ENCODE measurements at regions not wholly inside any gene's neighbourhood (a gene's known extent, or its start where the extent isn't known, plus 50 kb on each side); places are given as distances from the start of the nearest gene placed in this dataset.

GRCh38 chr9:29588361-29588760 lies 2015.1 kb upstream of the C9orf72 start:
- no peak for TF ChIP-seq POLR2AphosphoS5 (IDR thresholded peaks at IDR 0.05)
- no peak for TF ChIP-seq POLR2A (IDR thresholded peaks at IDR 0.05)
- TF ChIP-seq, protein P1, sequence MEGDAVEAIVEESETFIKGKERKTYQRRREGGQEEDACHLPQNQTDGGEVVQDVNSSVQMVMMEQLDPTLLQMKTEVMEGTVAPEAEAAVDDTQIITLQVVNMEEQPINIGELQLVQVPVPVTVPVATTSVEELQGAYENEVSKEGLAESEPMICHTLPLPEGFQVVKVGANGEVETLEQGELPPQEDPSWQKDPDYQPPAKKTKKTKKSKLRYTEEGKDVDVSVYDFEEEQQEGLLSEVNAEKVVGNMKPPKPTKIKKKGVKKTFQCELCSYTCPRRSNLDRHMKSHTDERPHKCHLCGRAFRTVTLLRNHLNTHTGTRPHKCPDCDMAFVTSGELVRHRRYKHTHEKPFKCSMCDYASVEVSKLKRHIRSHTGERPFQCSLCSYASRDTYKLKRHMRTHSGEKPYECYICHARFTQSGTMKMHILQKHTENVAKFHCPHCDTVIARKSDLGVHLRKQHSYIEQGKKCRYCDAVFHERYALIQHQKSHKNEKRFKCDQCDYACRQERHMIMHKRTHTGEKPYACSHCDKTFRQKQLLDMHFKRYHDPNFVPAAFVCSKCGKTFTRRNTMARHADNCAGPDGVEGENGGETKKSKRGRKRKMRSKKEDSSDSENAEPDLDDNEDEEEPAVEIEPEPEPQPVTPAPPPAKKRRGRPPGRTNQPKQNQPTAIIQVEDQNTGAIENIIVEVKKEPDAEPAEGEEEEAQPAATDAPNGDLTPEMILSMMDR (IDR thresholded peaks at IDR 0.05), result no peak
- intact Hi-C loops (cut with DNase I), result no loop called here
- Histone ChIP-seq H3K27me3 (replicated peaks; ENCODE audit: insufficient read depth) (no peaks in the 10 kb centered on the region), H3K4me1 (replicated peaks) (no peaks in the 10 kb centered on the region), H3K27ac (no peak overlapping the region), H3K9me3 (no peaks in the 10 kb centered on the region), H3K36me3 (no peaks in the 10 kb centered on the region), H3K4me3 (no peak overlapping the region)
- DNase-seq (ENCODE audit: low spot score), result no peak
- 74% methylated on average over 2 of the region's 2 CpGs for WGBS

DNA sequence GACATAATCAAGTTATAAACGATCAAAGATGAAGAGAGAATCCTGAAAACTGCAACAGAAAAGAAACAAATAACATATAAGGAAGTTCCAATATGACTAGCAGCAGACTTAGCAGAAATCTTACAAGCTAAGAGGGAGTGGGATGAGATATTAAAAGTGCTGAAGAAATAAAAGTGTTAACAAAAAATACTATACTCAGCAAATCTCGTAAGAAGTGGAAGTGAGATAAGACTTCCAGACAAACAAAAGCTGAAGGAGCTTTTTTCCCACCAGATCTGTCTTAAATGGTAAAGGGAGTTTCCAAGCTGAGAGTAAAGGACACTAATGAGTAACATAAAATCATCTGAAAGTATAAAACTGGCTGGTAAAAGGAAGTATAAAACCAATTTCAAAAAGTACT lies 2036.0 kb upstream of the C9orf72 start:
- Histone ChIP-seq H3K27me3 (replicated peaks; ENCODE audit: insufficient read depth) (no peaks in the 10 kb centered on the region), H3K36me3 (no peaks in the 10 kb centered on the region), H3K9me3 (no peaks in the 10 kb centered on the region), H3K4me1 (replicated peaks) (no peaks in the 10 kb centered on the region), H3K4me3 (no peak overlapping the region), H3K27ac (no peak overlapping the region)
- TF ChIP-seq, protein P1 (IDR thresholded peaks at IDR 0.05), result no peak
- TF ChIP-seq POLR2A (IDR thresholded peaks at IDR 0.05) (no peak), POLR2AphosphoS5 (IDR thresholded peaks at IDR 0.05) (no peak)
- 56% methylated on average over 2 of the region's 2 CpGs for WGBS
- intact Hi-C loops (cut with DNase I), result no loop called here
- DNase-seq (ENCODE audit: low spot score), result no peak

GRCh38 chr9:29613773-29614172 lies 2040.5 kb upstream of the C9orf72 start:
- intact Hi-C loops (cut with DNase I), result no loop called here
- TF ChIP-seq POLR2AphosphoS5 (IDR thresholded peaks at IDR 0.05) (no peak), POLR2A (IDR thresholded peaks at IDR 0.05) (no peak)
- TF ChIP-seq, protein P1 (IDR thresholded peaks at IDR 0.05), result no peak
- no peaks in the 10 kb centered on the region for H3K4me1 ChIP-seq (replicated peaks)
- H3K36me3 ChIP-seq, result no peaks in the 10 kb centered on the region
- no peaks in the 10 kb centered on the region for H3K9me3 ChIP-seq
- no peak overlapping the region for H3K27ac ChIP-seq
- no peak overlapping the region for H3K4me3 ChIP-seq
- no peaks in the 10 kb centered on the region for H3K27me3 ChIP-seq (replicated peaks; ENCODE audit: insufficient read depth)
- DNase-seq (ENCODE audit: low spot score), result no peak
- 71% methylated on average over 1 of the region's 1 CpG for WGBS

GRCh38 chr9:29616844-29617243 lies 2043.6 kb upstream of the C9orf72 start:
- 49% methylated on average over 2 of the region's 2 CpGs for WGBS
- DNase-seq (ENCODE audit: low spot score), result no peak
- no peaks in the 10 kb centered on the region for H3K9me3 ChIP-seq
- no peaks in the 10 kb centered on the region for H3K4me1 ChIP-seq (replicated peaks)
- no peak for TF ChIP-seq POLR2AphosphoS5 (IDR thresholded peaks at IDR 0.05)
- no peak for TF ChIP-seq POLR2A (IDR thresholded peaks at IDR 0.05)
- TF ChIP-seq, protein P1 (IDR thresholded peaks at IDR 0.05), result no peak
- H3K27ac ChIP-seq, result no peak overlapping the region
- intact Hi-C loops (cut with DNase I), result no loop called here
- no peaks in the 10 kb centered on the region for H3K36me3 ChIP-seq
- H3K27me3 ChIP-seq (replicated peaks; ENCODE audit: insufficient read depth), result no peaks in the 10 kb centered on the region
- no peak overlapping the region for H3K4me3 ChIP-seq

DNA sequence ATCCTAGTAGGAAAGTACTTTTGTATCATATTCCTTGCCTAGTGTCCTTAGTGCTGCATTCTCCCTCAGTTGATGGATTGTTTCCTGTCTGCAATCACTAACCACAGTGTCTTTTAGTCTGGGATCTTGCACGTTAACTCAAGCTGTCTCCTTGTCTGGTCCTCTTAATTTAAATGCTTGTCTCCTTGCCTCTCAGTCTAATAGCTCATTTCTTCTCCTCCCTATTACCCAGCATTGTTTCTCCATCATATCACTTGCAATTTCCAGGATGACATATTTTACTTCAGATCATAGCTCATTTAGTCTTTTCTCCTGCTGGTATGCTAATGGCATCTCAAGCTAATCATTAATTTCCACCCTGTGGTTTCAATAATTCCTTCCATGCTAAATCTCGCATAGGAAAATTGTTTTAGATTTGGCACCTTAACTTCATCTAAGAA lies 2052.0 kb upstream of the C9orf72 start:
- no peaks in the 10 kb centered on the region for H3K9me3 ChIP-seq
- WGBS, result 41% methylated on average over 2 of the region's 2 CpGs
- no peaks in the 10 kb centered on the region for H3K36me3 ChIP-seq
- intact Hi-C loops (cut with DNase I), result no loop called here
- no peaks in the 10 kb centered on the region for H3K4me1 ChIP-seq (replicated peaks)
- TF ChIP-seq POLR2AphosphoS5 (IDR thresholded peaks at IDR 0.05), result no peak
- no peak for TF ChIP-seq POLR2A (IDR thresholded peaks at IDR 0.05)
- TF ChIP-seq, protein P1 (IDR thresholded peaks at IDR 0.05), result no peak
- H3K27ac ChIP-seq, result no peak overlapping the region
- no peak for DNase-seq (ENCODE audit: low spot score)
- no peaks in the 10 kb centered on the region for H3K27me3 ChIP-seq (replicated peaks; ENCODE audit: insufficient read depth)
- no peak overlapping the region for H3K4me3 ChIP-seq

Data from prostate gland (tissue), 2 donors.